OCI-M1 (cell line): ENCODE measurements at regions not wholly inside any gene's neighbourhood (a gene's known extent, or its start where the extent isn't known, plus 50 kb on each side); places are given as distances from the start of the nearest gene placed in this dataset.
"Not testable (repeated sequence)": the region's sequence is repeated elsewhere in the genome, so short reads cannot be mapped to it uniquely, and the experiment has no call there.

Experiments used
- DNase-seq: peaks from one replicate; lab custom pipeline; 2025; lab: John Stamatoyannopoulos, UW

GRCh38 chr2:56801770-56802169 is 618.0 kb downstream of the CCDC85A start:
- no peak for DNase-seq

- no peak for DNase-seq
These were observed 619.8 kb downstream of the CCDC85A start for GRCh38 chr2:56803596-56803995.

- DNase-seq, result no peak
These were observed 623.1 kb downstream of the CCDC85A start for GRCh38 chr2:56806924-56807323.

GRCh38 chr2:56807861-56808260 is 624.1 kb downstream of the CCDC85A start:
- DNase-seq, result no peak

GRCh38 chr2:56811401-56811800 is 627.6 kb downstream of the CCDC85A start:
- no peak for DNase-seq

- no peak for DNase-seq
These were observed 628.6 kb downstream of the CCDC85A start for GRCh38 chr2:56812432-56812831.

DNA sequence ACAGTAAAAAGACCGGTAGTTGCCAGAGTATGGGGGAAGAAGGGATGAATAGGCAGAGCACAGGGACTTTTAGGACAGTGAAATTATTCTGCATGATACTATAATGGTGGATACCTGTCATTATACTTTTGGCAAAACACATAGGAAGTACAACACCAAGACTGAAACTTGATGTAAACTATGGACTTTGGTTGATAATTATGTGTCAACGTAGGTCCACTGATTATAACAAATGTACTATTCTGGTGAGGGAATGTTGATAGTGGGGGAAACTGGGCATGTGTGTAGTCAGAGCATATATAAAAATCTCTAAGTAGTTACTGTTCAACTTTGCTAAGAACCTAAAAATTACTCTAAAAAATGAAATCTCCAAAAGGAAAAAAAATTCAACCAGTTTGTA is 629.7 kb downstream of the CCDC85A start:
- DNase-seq, result no peak

GRCh38 chr2:56816666-56817065 is 632.9 kb downstream of the CCDC85A start:
- DNase-seq, result no peak

DNA sequence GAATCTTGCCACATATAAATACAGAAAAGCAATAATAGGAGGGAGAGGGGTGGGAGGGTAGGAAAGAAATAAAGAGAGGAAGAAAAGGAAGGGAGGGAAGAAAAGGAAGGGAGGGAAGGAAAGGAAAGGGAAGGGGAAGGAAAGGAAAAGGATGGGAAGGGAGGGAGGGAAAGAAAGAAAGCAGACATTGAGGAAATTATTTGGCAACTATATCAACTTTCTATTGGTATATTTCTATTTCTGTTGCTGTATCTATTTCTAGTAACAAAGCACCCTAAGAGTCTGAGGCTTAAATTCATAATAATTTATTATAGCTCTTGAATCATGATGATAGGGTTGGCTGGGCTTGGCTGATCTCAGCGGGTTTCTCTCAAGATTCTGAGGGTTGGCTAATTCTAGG is 648.0 kb downstream of the CCDC85A start:
- DNase-seq, result no peak

DNA sequence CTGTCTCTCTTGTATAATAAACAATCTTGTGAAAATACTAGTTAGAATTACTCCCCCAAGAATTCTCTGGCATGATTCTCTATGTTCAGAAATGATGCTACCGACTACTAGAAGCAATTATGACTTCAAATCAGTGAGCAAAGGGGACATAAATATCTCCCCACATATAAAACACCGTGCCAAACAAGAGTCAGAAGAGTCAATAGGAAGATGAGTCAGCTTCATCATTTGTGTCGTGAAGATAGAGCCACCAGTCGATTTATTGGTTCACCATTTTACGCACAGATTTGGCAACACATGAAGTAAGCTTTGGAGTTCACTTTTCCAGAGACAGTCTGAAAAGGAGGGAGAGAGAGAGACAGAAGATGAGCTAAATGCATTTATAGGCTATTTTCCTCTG is 650.9 kb downstream of the CCDC85A start:
- DNase-seq, result no peak

DNA sequence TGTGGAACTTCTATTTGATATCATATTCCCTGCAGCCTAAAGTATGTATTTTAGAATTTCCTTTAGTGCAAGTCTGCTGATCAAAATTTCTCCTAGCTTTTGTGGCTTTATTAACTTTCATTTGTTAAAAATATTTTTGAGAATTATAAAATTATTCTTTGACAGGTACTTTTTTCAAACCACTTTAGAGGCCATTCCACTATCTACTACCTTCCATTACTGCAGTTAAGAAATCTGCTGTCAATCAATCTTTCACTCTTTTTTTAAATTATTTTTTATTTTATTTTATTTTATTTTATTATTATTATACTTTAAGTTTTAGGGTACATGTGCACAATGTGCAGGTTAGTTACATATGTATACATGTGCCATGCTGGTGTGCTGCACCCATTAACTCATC is 656.2 kb downstream of the CCDC85A start:
- not testable (repeated sequence) for DNase-seq

DNA sequence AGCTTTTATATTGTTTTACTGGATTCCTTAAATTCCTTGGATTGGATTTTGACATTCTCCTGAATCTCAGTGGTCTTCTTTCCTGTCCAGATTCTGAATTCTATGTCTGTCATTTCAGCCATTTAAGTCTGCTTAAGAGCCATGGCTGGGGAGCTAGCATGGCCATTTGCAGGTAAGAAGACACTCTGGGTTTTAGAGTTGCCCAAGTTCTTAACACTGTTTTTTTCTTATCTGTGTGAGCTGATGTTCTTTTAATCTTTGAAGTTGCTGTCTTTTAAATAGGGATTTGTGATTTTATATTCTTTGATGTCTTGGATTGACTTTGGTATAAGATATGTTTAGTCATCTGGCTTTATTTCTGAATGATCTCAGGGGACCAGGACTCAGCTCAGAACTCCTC is 677.2 kb downstream of the CCDC85A start:
- no peak for DNase-seq

DNA sequence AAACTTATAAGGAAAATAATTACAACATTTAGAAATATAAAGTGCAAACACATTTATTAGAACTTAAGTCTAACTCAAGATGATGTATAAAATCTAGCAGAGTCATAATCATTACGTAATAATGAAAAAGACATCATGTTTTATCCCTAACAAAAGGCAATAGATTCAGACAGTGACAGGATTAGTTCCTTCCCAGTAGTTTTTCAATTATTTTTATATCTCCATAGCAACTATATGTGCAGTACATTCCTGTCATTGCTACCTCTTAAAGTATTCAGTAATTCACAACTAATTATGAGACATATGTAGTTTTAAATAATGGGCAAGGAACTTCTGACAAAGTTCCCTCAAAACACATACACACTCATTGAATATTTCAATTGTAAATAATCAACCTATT is 687.9 kb downstream of the CCDC85A start:
- DNase-seq, result no peak

DNA sequence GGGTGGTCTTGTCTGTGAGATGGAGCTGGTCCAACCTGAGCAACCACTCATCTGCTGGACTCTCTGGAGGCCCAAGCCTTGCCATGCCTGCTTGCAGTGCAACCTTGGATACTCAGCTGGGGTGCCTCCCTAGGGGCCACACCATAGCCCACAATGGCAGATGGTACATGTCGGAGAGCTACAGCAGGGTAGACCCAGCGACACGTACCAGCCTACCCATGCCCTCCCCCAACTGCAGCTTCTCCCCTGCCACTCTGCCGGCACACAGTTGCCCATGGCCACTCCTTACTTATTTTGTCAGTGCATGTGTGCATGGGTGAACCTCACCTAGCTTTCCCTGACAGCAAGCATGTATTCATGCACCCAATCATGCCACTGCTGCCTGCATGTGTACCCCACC is 690.9 kb downstream of the CCDC85A start:
- no peak for DNase-seq

DNA sequence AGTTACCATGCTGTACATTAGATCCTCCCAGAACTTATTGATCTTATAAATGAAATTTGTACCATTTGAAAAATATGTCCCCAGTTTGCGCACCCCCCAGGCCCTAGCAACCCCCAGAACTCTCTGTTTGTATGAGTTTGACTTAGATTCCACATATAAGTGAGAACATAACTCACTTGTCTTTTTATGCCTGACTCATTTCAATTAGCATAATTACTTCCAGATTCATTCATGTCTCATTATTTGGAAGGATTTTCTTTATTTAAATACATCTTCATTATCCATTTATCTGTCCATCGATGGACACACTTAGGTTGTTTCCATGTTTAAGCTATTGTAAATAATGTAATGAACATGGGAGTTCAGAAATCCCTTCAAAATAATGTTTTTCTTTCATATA is 705.9 kb downstream of the CCDC85A start:
- DNase-seq, result no peak

GRCh38 chr2:56892382-56892781 is 708.6 kb downstream of the CCDC85A start:
- DNase-seq, result no peak

DNA sequence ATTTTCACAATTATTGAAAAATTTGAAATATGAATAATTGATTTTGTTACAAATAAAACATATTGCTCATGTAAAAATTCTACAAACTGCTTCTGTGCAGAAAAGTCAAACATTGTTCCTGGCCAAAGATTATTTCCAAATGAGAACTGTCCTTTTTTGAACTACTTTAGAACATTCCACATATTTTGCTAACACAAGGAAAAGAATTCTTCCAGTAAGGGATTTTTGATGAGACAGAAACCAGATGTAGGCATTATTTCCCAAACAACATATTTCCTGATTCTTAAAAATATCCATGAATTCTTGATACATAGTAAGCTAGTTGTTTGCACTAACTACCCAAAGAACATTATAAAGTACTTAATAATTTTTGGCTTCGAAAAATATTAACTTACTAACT is 715.2 kb downstream of the CCDC85A start:
- no peak for DNase-seq

- DNase-seq, result peak; percentile 46
These were observed 728.7 kb downstream of the CCDC85A start for GRCh38 chr2:56912490-56912889.

DNA sequence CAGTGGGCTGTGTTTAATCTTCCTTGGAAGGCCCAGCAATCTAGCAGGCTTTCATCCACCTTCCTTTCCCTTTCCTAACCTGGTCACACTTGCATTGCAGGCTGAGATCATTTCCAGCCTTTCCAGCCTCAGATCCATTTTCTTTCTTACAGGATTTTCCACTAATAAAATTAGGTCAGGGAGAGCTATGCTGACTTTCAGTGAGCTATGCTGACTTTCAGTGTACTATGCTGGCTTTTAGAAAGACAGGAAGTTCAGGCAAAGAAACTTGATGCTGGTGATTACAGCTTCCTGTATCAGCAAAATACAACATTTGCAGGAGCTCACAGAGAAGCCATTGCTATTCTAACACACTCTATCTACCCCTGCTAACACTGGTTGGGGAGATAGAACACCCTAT is 735.0 kb downstream of the CCDC85A start:
- DNase-seq, result no peak

- no peak for DNase-seq
These were observed 750.2 kb downstream of the CCDC85A start for GRCh38 chr2:56933976-56934375.

GRCh38 chr2:56934866-56935265 is 751.1 kb downstream of the CCDC85A start:
- DNase-seq, result no peak

GRCh38 chr2:56940054-56940453 is 756.3 kb downstream of the CCDC85A start:
- no peak for DNase-seq

GRCh38 chr2:56952871-56953270 is 769.1 kb downstream of the CCDC85A start:
- DNase-seq, result no peak

DNA sequence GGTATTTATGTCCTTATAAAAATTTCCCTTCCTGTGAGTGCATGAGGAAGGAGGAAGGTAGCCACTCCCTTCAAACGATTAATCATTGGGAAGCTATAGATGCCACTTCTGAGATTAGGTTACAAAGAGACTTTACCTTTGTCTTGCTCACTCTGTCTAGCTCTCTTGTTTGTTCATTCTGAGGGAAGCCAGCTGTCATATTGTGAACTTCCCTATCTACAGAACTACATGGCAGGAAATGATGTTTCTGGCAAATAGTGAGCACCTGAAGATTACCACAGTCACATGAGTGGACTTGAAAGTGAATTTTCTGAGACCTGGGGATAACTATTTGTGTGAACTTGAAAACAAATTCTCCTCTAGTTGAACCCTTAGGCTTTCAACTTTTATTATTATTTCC is 776.8 kb downstream of the CCDC85A start:
- no peak for DNase-seq

DNA sequence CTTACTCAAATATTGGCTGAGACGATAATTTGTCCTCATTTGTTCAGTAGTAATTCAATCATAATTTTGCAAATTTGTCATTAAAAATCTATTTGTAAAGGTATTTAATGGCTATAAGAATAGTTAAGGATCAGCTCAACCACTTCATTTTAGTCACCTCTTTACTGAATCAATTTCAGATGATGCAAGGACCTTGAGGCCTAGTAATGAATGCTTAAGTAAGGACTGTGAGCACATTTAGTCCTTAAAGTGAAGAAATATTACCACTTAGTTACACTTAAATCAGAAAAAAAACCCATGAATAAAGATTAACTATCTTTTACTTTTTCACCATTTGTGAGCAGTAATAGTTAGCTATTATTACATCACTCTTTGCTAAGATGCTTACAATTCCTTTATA is 778.9 kb downstream of the CCDC85A start:
- no peak for DNase-seq
